ENCODE measurements at regions not wholly inside any gene's neighbourhood (a gene's known extent, or its start where the extent isn't known, plus 50 kb on each side); places are given as distances from the start of the nearest gene placed in this dataset.
"Not testable (repeated sequence)": the region's sequence is repeated elsewhere in the genome, so short reads cannot be mapped to it uniquely, and the experiment has no call there.

GRCh38 chr11:12585861-12586260 lies 88.4 kb upstream of the TEAD1 start:
- H3K27ac ChIP-seq: no peak overlapping the region
- no peak for DNase-seq
- TF ChIP-seq CTCF (IDR thresholded peaks at IDR 0.05): no peak

GRCh38 chr11:12587333-12587991 lies 86.8 kb upstream of the TEAD1 start:
- intact Hi-C loops (cut with DNase I; ENCODE audit: low total_unique reads): no loop called here
- no peak overlapping the region for H3K27ac ChIP-seq
- peaks cover 0 to 11% (median 2%) of the 10 kb centered on the region in 4 donors for H3K4me1 ChIP-seq
- no peaks in the 10 kb centered on the region for H3K27me3 ChIP-seq
- H3K4me3 ChIP-seq: no peak overlapping the region
- no peaks in the 10 kb centered on the region for H3K36me3 ChIP-seq
- no peak for TF ChIP-seq CTCF (IDR thresholded peaks at IDR 0.05)
- no peaks in the 10 kb centered on the region for H3K9me3 ChIP-seq
- no peak for DNase-seq

More at GRCh38 chr11:12585861-12586260, 88.4 kb upstream of the TEAD1 start:
- Histone ChIP-seq H3K9me3 (no peaks in the 10 kb centered on the region), H3K4me1 (peaks cover 0 to 11% (median 2%) of the 10 kb centered on the region in 4 donors), H3K4me3 (no peak overlapping the region), H3K27me3 (no peaks in the 10 kb centered on the region), H3K36me3 (no peaks in the 10 kb centered on the region)
- intact Hi-C loops (cut with DNase I; ENCODE audit: low total_unique reads): no loop called here

GRCh38 chr11:12591706-12592105 lies 82.5 kb upstream of the TEAD1 start:
- Histone ChIP-seq H3K9me3 (no peaks in the 10 kb centered on the region), H3K36me3 (no peaks in the 10 kb centered on the region), H3K4me1 (no peaks in the 10 kb centered on the region), H3K27ac (no peak overlapping the region), H3K4me3 (no peak overlapping the region), H3K27me3 (no peaks in the 10 kb centered on the region)
- intact Hi-C loops (cut with DNase I; ENCODE audit: low total_unique reads): no loop called here
- DNase-seq: no peak
- TF ChIP-seq CTCF (IDR thresholded peaks at IDR 0.05): no peak

- no peak for DNase-seq
- Histone ChIP-seq H3K4me1 (no peaks in the 10 kb centered on the region), H3K27me3 (no peaks in the 10 kb centered on the region), H3K4me3 (no peak overlapping the region), H3K27ac (no peak overlapping the region), H3K9me3 (no peaks in the 10 kb centered on the region), H3K36me3 (no peaks in the 10 kb centered on the region)
- no peak for TF ChIP-seq CTCF (IDR thresholded peaks at IDR 0.05)
- intact Hi-C loops (cut with DNase I; ENCODE audit: low total_unique reads): no loop called here
Observed at GRCh38 chr11:12592283-12592682, 81.9 kb upstream of the TEAD1 start.

- not testable (repeated sequence) for H3K9me3 ChIP-seq
- intact Hi-C loops (cut with DNase I; ENCODE audit: low total_unique reads): loop anchor here (5.0 kb wide), 1 partner anchor 292 kb away; no protein-coding TSS in a partner anchor
Observed at GRCh38 chr11:12595089-12595847, 79.0 kb upstream of the TEAD1 start.

More at GRCh38 chr11:12595089-12595847, 79.0 kb upstream of the TEAD1 start:
- not testable (repeated sequence) for H3K36me3 ChIP-seq, DNase-seq, H3K27me3 ChIP-seq, H3K4me1 ChIP-seq, H3K4me3 ChIP-seq, H3K27ac ChIP-seq

Measured in tibial artery (tissue), 4 donors.